Prostate gland (tissue), 2 donors: ENCODE measurements at regions not wholly inside any gene's neighbourhood (a gene's known extent, or its start where the extent isn't known, plus 50 kb on each side); places are given as distances from the start of the nearest gene placed in this dataset.

Experiments
- DNase-seq: peaks from one replicate; pipeline ENCODE4 v3.0.0-alpha.2; 2019; ENCODE audit warnings: low spot score
- H3K27ac ChIP-seq, 2 donors: fragments of 200-600 bp; sonication (generic); 2 replicates each; pipeline ENCODE4 v1.5.1; 2017 to 2019
- H3K27me3 ChIP-seq: fragments of 200-600 bp; sonication (generic); replicated peaks from 2 replicates; pipeline ENCODE4 v1.5.1; 2019; ENCODE audit not compliant: insufficient read depth
- H3K36me3 ChIP-seq, 2 donors: fragments of 200-600 bp; sonication (generic); 1 replicate in 1 of 2; 2 replicates in 1 of 2; pipeline versions ENCODE4 v1.5.1 to v1.8.1; 2017 to 2019
- H3K4me1 ChIP-seq: fragments of 200-600 bp; sonication (generic); replicated peaks from 2 replicates; pipeline ENCODE4 v1.5.1; 2019
- H3K4me3 ChIP-seq, 2 donors: fragments of 200-600 bp; sonication (generic); 2 replicates each; pipeline ENCODE4 v1.5.1; 2017 to 2019
- H3K9me3 ChIP-seq: fragments of 200-600 bp; sonication (generic); 2 replicates; pipeline ENCODE4 v1.5.1; 2017
- POLR2A ChIP-seq: fragments of 450-650 bp; IDR thresholded peaks from one replicate; pipeline ENCODE4 v1.6.1; 2016; ENCODE audit warnings: antibody characterized with exemption, mild to moderate bottlenecking
- POLR2AphosphoS5 ChIP-seq: sonication (generic); formaldehyde crosslinking; IDR thresholded peaks from one replicate; pipeline ENCODE4 v1.6.1; 2017; ENCODE audit warnings: antibody characterized with exemption
- WGBS: methylation state at CpG from one replicate; pipeline ENCODE4 v1.1.5; 2018; 5-methylcytosine and 5-hydroxymethylcytosine counted together
- intact Hi-C: fragments of 100-400 bp; cut with DNase I; formaldehyde crosslinking; loops from one replicate; pipeline ENCODE4 v1.14.2; 2022
- TF ChIP-seq, protein P1 (sequence below), 4 experiments: fragments of 200-600 bp in 2 of 4; fragments of 450-650 bp in 2 of 4; sonication (generic) in 2 of 4; IDR thresholded peaks; 1 replicate in 3 of 4; 2 replicates in 1 of 4; pipeline ENCODE4 v1.5.1; 2016 to 2019; ENCODE audit warnings: antibody characterized with exemption in 4 of 4, mild to moderate bottlenecking in 2 of 4, moderate library complexity in 2 of 4

DNA sequence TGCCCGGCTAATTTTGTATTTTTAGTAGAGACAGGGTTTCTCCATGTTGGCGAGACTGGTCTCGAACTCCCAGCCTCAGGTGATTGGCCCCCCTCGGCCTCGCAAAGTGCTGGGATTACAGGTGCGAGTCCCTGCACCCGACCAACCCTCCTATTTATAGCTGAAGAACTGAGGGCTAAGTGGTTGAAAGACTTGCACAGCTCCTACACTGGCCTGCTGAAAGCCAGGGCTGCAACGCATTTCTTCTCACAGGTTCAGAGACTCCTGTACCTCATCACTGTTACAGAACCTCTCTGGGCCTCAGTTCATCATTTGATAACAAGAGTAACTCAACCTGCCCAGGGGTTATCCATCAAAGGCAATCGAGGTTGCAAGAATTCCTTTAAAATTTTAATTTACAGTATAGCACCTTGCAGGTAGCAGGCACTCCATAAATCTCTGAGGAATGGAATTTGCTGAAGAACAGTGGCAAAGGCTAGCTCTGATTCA is 626.5 kb upstream of the TBL1XR1 start:
- Histone ChIP-seq H3K4me3 (no peak overlapping the region), H3K36me3 (no peaks in the 10 kb centered on the region), H3K4me1 (no peaks in the 10 kb centered on the region), H3K9me3 (no peaks in the 10 kb centered on the region), H3K27ac (peak overlapping the region; percentile 11 to 59), H3K27me3 (no peaks in the 10 kb centered on the region)
- TF ChIP-seq POLR2AphosphoS5, result no peak
- no peak for TF ChIP-seq POLR2A
- TF ChIP-seq, protein P1, sequence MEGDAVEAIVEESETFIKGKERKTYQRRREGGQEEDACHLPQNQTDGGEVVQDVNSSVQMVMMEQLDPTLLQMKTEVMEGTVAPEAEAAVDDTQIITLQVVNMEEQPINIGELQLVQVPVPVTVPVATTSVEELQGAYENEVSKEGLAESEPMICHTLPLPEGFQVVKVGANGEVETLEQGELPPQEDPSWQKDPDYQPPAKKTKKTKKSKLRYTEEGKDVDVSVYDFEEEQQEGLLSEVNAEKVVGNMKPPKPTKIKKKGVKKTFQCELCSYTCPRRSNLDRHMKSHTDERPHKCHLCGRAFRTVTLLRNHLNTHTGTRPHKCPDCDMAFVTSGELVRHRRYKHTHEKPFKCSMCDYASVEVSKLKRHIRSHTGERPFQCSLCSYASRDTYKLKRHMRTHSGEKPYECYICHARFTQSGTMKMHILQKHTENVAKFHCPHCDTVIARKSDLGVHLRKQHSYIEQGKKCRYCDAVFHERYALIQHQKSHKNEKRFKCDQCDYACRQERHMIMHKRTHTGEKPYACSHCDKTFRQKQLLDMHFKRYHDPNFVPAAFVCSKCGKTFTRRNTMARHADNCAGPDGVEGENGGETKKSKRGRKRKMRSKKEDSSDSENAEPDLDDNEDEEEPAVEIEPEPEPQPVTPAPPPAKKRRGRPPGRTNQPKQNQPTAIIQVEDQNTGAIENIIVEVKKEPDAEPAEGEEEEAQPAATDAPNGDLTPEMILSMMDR (IDR thresholded peaks at IDR 0.05), result no peak
- intact Hi-C loops, result loop anchor here (5.0 to 10.0 kb wide), 4 partner anchors 41 to 769 kb away; no protein-coding TSS in a partner anchor
- DNase-seq, result no peak
- 63% methylated on average over 9 of the region's 9 CpGs for WGBS

DNA sequence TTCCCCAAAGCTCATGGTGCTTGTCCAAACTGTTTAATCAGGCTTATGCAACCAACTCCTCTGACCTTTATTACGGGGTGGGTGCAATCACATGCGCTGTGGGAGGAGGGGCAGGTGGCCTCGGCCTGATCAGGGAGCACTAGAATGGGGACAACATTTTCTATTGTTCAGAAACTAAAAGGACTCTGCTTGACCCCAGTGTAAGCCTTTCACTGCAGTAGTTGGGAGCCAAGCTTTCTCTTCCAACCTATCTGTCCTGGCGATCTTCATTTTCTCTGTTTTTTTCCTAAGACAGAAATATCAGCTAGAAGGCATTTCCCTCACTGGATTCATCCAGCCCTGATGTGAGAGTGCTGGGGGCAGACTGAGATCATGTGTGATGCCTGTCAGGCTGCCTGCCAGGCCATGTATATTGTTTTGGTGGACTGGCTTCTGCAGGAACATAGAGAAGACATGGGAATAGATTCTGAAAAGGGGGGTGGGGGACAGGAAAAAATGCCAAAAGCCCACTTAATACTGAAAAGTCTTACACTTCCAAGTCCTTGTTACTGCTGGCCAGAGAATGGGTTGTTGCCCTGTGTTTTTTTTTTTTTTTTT is 627.0 kb upstream of the TBL1XR1 start:
- H3K27ac ChIP-seq, result peak overlapping the region; percentile 55 to 59
- 4% methylated on average over 4 of the region's 4 CpGs for WGBS
- no peaks in the 10 kb centered on the region for H3K36me3 ChIP-seq
- H3K9me3 ChIP-seq, result no peaks in the 10 kb centered on the region
- TF ChIP-seq POLR2AphosphoS5, result peak; percentile 86
- no peak for TF ChIP-seq POLR2A
- intact Hi-C loops, result loop anchor here (5.0 to 10.0 kb wide), 4 partner anchors 42 to 769 kb away; no protein-coding TSS in a partner anchor
- no peaks in the 10 kb centered on the region for H3K4me1 ChIP-seq
- H3K27me3 ChIP-seq, result no peaks in the 10 kb centered on the region
- DNase-seq, result peak; percentile 64
- H3K4me3 ChIP-seq, result no peak overlapping the region

DNA sequence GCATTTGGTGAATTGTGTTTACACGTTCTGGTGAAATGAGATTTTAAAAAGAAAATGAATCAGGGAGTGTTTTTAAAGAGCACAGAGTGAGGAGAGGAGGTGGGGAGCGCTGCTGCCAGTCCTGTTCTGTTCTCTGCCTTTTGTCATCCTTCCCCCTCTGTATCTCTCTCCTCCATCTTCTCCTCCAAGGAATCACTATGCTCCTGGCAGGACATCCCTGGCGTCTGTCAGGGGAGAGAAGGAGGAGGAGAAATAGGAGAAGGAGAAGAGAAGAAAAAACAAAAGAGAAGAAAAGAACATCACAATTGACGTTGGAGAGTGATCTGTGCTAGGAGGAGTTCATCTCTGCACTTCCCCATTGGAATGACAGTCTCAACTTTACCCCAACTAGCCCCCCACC is 627.6 kb upstream of the TBL1XR1 start:
- 20% methylated on average over 4 of the region's 4 CpGs for WGBS

DNA sequence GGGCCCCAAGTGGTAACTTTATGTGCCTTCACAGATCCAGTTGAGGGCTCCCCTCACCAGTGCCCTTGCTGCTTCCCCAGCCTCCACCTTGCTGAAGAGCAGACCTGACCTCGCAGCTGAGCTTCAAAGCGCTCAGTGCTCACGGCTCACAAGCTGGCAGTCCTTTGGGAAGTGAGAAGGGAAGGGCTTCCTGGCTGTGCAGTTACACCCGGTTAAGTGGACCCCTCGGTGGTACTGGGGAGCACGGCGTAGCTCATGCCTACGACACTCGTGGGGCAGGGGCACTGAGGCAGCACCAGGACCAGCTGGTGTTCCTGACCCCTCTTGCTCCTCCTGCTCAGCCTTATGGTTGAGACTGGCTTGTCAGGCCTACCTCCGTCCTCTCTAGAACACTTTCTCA is 629.0 kb upstream of the TBL1XR1 start:
- H3K27me3 ChIP-seq, result no peaks in the 10 kb centered on the region
- WGBS, result 96% methylated on average over 10 of the region's 10 CpGs
- H3K36me3 ChIP-seq, result no peaks in the 10 kb centered on the region
- H3K27ac ChIP-seq, result no peak overlapping the region
- H3K9me3 ChIP-seq, result no peaks in the 10 kb centered on the region
- no peaks in the 10 kb centered on the region for H3K4me1 ChIP-seq
- TF ChIP-seq, protein P1 (IDR thresholded peaks at IDR 0.05), result no peak
- TF ChIP-seq POLR2A, result no peak
- no peak for TF ChIP-seq POLR2AphosphoS5
- intact Hi-C loops, result loop anchor here (10.0 kb wide), 3 partner anchors 211 to 771 kb away; no protein-coding TSS in a partner anchor
- DNase-seq, result no peak
- H3K4me3 ChIP-seq, result no peak overlapping the region

More for the DNA sequence above, 627.6 kb upstream of the TBL1XR1 start:
- no peaks in the 10 kb centered on the region for H3K36me3 ChIP-seq
- no peak overlapping the region for H3K4me3 ChIP-seq
- no peaks in the 10 kb centered on the region for H3K27me3 ChIP-seq
- TF ChIP-seq, protein P1 (IDR thresholded peaks at IDR 0.05), result no peak
- TF ChIP-seq POLR2AphosphoS5 (no peak), POLR2A (no peak)
- intact Hi-C loops, result loop anchor here (5.0 to 10.0 kb wide), 4 partner anchors 43 to 770 kb away; no protein-coding TSS in a partner anchor
- DNase-seq, result no peak
- H3K4me1 ChIP-seq, result no peaks in the 10 kb centered on the region
- no peaks in the 10 kb centered on the region for H3K9me3 ChIP-seq
- peak overlapping the region; percentile 55 to 59 for H3K27ac ChIP-seq

DNA sequence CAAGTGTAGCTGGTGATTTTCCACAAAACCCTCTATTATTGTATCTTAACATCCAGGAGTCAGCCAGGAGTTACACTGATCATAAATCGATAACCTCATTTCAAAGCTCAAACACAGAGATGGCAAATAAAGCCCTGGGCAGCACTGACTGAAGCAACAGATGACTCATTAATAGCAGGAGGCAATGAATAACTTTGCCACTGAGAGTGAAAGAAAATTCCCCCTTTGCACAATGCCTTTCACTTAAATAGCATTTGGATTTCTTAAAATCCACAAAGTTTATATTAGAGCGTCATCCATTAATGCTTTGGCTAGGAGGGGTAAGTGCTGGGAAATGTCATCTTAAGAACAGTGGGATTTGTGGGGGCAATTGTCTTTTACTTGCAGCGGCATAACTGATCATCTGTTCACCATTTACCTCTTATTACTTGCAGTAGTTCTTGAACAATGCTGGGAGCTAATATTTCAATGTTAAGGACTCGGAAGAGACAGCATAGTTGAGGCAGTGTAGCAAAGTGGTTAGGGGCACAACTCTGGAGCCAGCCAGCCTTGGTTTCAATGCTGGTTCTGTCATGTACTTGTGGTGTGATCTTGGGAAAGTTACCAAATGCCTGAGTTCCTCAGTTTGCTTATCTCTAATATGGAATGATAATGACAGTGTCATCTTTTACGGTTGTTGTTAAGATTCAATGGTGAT is 630.4 kb upstream of the TBL1XR1 start:
- DNase-seq, result no peak
- Histone ChIP-seq H3K36me3 (no peaks in the 10 kb centered on the region), H3K4me3 (no peak overlapping the region), H3K9me3 (no peaks in the 10 kb centered on the region), H3K27me3 (no peaks in the 10 kb centered on the region), H3K4me1 (no peaks in the 10 kb centered on the region), H3K27ac (peak overlapping the region in 1 of 2 donors; percentile 18)
- TF ChIP-seq POLR2A (no peak), POLR2AphosphoS5 (peak; percentile 56)
- TF ChIP-seq, protein P1 (IDR thresholded peaks at IDR 0.05), result no peak
- WGBS, result 50% methylated on average over 5 of the region's 5 CpGs
- intact Hi-C loops, result loop anchor here (10.0 kb wide), 3 partner anchors 213 to 773 kb away; no protein-coding TSS in a partner anchor
